SIG-M5 treated with dmso at 0.1 percent for 504 hours (cell line): ENCODE measurements at regions not wholly inside any gene's neighbourhood (a gene's known extent, or its start where the extent isn't known, plus 50 kb on each side); places are given as distances from the start of the nearest gene placed in this dataset.
A peak's percentile ranks its signal among the peaks of the same experiment; 100 is the strongest.
"Not testable (repeated sequence)": the region's sequence is repeated elsewhere in the genome, so short reads cannot be mapped to it uniquely, and the experiment has no call there.

Experiments
- DNase-seq: peaks from one replicate; lab custom pipeline; 2025; ENCODE audit not compliant: unreplicated experiment; lab: John Stamatoyannopoulos, UW

DNA sequence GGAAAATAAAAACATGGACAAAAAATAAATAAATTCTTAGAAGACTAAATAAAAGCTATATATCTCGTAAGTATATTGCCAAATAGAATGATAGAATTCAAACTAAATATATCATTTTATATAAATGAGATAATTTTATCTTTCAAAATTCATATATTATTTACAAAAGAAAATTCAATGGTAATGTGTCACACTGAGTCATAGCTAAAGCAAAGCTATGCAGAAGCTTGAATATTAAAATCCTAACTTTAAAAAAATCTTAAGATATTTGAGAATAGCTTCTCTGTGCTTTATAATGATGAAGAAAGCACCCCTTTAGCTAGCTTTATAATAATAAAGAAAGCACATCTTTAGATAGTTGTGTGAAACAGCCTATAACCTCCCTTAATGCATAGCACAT lies 1010.8 kb downstream of the OTOL1 start:
- DNase-seq, result no peak

DNA sequence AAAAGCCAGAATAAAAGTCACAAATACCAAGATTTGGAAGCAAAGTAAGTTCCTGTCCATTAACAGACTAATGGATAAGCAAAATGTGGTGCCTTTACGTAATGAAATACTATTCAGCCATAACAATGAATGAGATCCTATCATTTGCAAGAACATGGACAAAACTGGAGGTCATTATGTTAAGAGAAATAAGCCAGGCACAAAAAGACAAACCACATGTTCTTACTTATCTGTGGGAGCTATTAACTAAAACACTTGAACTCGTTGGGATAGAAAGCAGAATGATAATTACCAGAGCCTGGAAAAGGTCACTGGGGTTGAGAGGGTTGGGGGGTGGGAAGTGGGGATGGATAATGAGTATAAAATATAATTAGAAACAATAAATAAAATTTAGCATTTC lies 1015.9 kb downstream of the OTOL1 start:
- DNase-seq, result no peak

DNA sequence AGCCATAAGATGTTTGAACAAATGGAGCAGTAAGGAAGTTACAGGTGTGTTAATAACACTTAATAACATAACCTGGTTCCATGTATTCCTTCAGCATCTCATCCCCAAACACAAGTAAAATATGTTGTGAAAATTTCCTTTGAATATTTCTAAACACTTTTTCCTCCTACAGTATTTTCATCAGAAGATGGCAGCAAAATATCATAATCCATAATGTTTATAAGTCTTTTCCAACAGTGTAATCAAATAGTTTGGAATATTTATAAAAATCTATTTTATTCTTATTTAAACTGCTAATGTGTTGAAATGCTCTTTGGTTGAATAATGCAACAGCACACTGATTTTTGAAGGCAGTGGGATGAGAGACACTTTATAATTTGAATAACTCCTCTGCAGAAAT lies 1020.5 kb downstream of the OTOL1 start:
- DNase-seq, result no peak

DNA sequence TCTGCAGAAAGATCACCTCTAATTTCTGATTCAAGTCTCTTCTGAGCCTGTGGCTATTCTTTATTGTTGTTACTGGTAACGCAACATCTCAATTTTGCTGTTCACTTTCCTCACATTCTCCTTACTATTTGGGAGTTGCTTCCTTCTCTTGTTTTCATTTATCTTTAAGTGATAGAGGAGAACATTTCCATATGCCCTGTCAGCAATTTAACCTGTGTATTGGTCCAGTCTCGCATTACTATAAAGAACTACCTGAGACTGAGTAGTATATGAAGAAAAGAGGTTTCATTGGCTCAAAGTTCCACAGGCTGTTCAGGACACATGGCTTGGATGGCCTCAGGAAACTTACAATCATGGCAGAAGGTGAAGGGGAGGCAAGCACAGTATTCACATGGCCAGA lies 1025.1 kb downstream of the OTOL1 start:
- DNase-seq, result no peak

DNA sequence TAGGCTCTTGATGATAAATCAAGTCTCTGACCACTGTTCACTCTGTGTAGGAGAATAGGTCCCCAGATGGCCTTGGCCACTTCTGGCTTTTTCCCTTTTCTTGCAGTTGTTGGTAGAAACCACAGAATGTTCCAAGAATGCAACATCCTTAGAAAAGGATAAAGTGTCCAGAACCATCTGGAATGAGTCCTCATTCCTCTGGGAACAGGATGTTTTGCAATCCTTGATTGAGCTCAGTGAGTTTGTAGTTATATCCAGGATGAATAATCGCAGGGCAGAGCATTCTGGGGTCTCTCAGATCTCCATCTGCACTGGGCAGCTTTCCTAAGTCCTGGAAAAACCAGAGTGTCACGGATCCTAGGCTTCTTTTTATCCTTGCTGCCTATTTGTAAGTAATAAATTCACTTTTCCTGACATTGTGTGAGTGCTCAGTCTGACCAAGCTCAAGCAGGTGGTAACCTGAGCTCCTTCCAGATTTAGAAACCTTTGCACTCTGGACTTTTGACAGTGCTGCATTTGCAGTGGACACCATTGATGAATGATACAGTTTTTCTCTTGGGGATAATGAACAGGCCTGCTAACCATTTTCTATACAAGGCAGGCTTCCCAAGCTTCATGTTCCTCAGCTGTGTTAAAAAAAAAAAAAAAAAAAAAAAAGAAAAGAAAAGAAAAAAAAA lies 1028.6 kb downstream of the OTOL1 start:
- no peak for DNase-seq

DNA sequence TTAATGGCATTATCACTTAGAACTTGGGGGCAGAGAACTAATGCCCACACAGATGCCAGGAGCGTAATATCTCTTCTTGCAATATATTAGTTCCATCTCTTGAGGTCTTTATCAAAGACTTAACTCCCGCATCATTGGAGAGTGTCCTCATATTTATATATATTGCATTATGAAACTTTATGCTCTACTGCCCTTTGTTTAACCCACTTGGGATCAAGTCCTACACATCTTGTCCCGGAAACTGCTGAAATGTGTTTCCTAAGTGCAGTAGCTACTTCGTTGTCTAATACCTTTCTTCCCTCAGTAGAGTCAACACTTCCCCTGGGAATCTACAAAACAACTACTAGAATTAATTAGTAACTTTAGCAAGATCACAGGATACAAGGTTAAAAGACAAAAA lies 1029.2 kb downstream of the OTOL1 start:
- no peak for DNase-seq

DNA sequence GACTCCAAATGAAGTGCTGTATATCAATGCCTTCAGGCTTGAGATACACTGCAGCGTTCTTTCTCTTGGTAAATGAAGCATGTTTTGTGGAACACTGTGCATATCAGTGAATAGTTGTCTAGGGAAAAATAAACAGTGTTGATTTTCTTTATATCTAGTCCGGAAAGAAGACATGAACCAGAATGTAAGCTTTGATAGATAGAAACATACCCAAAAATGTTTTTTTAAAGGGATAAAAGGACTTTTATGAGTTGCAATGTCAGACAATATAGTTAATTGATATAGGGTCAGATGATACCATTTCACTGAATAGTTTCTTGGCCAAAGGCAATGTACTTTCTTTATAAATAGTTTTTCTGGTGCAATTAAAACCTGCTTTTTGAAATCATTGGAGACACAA lies 1037.8 kb downstream of the OTOL1 start:
- DNase-seq, result no peak

DNA sequence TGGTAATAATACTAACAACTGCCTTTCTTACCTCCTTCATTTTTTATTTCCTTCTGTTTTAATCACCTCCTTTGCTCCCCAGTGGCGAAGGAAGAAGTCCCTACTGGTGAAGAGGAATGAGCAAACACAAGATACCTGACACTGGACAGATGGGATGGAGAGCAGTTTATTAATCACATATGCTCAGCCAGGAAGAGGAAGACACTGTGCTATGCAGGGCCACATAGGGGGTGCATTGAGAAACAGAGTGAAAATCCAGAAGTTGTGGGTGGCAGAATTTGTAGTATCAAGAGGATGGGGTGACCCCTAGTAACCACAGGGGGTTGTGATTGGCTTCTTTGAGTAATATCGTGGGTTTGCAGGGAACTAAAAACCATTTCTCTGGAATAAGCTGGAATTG lies 1041.9 kb downstream of the OTOL1 start:
- DNase-seq, result no peak

DNA sequence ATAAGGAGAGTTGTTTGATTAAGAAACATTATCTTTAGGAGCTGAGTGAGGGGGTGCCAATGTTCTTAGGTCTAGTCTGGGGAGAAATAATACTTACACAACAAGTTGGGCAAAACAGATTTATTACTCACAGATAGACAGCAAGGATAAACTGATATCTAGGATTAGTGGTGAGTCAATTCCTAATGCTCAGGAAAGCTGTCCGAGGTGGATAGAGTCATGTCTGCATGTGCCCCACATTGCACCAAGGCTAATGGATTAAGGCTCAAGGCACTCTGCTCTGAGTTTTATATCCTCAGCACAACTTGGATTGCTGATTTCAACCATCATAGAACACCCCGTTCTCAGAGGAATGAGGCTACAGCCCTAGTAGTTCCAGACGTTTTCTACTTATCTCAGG lies 1042.3 kb downstream of the OTOL1 start:
- DNase-seq, result no peak

DNA sequence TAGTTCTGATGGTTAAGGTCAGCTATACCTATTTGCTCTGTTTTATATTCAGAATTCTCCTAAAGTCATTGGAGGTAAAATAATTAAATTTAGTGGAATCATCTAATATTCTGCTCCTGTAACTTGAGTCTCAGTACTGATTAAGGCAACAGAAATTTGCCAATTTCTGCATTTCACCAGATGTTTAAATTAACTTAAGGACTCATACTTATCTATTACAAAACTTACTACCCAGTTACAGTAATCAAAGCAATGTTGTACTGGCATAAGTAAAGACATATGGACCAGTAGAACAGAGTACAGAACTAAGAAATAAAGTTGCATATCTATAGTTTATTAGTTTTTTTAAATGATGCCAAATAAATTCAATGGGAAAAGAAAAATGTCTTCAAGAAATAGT lies 1043.8 kb downstream of the OTOL1 start:
- DNase-seq, result no peak

DNA sequence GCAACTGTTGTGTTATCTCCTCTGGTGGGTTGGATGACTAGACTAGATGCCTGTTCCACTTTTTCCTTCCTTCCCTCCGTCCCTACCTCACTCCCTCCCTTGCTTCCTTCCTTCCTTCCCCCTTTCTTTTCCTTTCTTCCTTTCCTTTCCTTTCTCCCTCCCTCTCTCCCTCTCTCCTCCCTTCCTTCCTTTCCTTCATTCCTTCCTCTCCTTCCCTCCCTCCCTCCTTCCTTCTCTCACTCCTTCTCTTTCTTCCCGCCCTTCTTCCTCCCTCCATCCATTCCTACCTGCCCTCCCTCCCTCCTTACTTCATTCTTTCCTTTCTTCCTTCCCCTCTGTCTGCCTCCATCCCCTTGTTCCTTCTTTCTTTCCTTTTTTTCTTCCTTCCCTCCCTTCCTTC lies 1045.3 kb downstream of the OTOL1 start:
- no peak for DNase-seq

DNA sequence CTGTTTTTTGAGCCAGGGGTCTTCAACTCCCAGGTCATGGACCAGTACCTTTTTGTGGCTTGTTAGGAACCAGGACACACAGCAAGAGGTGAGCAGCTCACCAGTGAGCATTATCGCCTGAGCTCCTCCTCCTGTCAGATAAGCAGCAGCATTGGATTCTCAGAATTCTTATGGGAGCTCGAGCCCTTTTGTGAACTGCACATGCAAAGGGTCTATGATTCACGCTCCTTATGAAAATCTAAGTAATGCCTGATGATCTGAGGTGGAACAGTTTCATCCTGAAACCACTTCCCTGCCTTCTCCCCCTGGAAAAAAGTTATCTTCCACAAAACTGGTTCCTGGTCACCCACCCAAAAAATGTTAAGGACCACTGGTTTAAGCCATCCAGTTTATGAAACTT lies 1047.6 kb downstream of the OTOL1 start:
- no peak for DNase-seq

DNA sequence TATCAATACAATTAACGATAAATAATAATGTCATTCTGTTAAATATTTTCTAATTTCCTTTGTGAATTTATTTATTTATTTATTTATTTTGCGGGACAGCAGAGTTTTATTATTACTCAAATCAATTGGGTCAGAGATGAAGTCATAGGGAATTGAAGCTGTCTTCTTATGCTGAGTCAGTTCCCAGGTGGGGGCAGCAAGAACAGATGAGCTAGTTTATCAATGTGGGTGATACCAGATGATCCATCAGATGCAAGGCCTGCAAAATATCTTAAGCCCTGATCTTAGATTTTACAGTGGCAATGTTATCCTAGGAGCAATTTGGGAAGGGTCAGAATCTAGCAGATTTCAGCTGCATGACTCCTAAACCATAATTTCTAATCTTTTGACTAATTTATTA lies 1050.3 kb downstream of the OTOL1 start:
- no peak for DNase-seq

DNA sequence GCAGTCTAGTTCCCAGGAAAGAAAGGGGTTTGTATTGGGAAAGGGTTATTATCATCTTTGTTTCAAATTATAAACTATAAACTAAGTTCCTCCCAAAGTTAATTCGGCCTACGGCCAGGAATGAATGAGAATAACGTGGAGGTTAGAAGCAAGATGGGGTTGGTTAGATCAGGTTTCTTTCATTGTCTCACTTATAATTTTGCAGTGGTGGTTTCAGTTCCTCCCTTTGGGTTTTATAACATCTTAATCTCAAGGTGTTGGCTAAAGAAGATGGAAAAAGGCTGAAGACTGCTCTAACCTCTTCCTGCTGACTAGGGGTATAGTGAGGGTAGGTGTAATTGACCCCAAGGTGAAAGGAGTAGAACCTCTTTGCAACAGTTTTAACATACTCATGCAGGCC lies 1050.7 kb downstream of the OTOL1 start:
- no peak for DNase-seq

DNA sequence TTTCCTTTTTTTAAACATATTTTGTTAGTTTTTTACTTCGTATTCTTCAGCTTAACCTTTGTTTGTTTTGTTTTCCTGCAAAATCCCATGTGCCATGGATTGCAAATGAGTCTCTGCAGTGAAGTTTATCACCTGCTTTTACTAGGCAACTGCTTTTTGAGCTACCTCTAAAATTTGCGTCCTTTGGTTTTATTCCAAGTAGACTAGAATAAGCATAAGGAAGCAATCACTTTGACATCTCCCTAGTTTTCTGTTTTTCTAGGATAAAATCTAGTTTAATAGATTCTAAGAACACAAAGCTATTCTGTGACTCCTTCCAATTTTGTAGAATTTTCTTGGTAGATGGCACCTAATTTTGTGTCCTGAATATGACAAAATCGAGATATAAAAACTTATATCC lies 1059.2 kb downstream of the OTOL1 start:
- DNase-seq, result no peak

DNA sequence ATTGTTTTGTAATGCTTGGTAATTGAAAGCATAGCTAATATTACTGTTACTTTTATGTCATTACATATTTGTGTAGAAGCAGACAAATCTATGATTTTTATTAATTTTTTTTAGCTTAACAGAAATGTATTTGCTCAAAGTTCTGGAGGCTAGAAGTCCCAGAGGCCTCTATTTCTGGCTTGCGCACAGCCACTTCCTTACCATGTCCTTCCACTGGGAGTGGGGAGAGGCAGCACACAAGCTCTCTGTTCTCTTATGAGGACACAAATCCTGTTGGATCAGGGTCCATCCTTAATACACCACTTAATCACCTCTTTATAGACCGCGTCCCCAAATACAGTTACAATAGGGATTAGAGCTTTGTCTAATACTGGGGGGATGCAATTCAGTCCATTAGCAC lies 1061.4 kb downstream of the OTOL1 start:
- DNase-seq, result no peak

DNA sequence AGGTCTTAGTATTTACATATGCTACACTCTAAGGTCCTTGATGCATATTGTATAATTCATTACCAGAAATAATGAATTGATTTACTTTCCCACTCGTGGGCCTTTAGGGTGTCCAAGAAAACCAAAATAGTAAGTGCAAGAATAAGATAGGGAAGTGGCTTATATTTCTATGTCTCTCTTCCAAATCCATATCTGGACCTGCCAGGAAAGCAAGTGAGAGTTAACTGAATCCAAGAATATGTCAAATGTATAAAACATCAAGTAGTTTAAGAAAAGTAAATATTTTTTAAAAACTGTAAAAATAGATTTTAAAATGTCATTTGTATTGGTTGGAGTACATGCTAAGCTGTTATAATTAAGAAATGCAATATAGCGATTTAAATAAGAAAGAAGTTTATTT lies 1072.1 kb downstream of the OTOL1 start:
- no peak for DNase-seq

DNA sequence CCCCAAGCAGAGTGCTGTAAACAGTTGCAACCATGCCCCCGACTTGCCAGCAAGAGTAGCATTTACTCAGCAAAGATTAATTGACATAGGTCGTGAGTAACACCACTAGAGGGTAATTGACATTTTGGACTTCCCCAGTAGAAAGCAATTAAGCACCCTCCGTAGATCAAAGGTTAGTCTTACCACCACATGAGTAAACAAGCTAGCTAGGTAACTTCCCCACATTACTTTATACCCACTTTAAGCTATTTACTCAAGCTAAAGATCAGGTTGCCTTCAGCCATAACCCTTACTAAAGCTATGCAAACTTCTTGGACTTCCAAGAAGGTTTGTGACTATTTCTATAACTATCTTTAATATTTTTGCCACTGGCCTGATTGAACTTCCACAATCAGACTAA lies 1072.7 kb downstream of the OTOL1 start:
- peak; percentile 10 for DNase-seq

DNA sequence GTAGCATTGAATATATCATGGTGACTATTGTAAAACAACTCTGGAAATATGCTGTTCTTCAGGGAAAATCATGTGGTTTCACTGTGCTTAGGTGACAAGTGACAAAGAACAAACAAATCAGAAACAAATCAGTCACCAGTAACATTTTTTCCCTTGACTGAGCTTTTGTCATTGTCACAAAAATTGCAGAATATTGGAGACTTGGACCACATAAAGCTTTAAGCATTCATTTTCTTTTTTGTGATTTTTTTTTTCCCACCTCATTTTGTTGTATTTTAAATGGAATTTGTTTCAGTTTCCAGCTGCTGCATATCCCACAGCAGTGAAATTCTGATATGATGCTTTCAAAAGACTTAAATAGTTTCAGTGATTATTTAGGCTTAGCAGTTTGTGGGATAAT lies 1088.4 kb downstream of the OTOL1 start:
- no peak for DNase-seq

DNA sequence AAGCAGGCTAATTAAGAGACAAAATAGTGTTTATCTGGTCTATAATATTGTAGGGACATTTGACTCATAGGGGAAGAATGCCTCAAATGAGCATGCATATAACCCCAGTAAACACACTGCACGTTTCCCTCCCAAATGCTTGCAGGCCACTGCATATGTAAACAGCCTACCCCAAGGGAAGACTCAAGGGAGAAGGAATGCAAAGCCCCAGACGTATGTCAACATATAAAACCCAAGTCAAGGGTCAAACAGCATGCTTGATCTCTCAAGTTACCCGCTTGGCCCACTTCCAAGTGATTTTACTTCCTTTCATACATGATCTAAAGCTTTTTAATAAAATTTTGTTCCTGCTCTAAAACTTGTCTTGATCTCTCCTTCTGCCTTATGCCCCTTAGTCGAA lies 1090.0 kb downstream of the OTOL1 start:
- DNase-seq, result no peak

DNA sequence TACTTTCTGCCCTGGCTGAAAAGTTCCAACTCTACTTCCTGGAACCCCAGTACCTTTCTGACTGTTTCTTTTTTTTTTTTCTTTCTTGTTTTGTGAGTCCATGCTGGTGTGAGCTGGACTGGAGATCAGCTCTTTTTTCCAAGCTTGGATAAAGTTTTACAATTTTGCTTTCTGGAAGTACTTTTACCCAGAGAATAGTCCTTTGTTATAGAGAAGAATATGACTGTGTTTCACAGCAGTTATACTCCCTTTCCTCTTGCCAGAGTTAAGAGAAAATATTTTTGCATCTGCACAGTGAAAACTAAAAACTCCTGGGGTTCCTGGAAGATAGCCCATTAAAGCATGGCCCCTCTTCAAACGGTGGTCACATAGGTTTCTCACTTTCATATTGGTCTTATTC lies 1100.6 kb downstream of the OTOL1 start:
- no peak for DNase-seq

DNA sequence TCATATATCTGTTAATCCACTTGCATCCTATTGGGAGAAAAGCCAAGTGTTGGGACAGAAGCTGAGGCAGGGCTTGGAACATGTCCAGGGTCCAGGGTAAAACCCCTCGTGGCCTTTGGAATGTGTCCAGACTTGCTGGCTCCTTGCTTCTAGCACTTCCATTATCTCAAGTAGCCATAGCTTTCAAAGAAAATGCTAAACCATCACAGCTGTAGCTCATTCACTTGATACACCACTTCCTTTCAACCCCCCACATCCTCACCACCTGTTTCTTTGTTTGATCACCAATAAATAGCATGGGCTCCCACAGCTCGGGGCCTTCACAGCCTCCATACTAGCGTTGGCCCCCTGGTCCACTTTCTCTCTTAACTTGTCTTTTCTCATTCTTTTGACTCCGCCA lies 1101.9 kb downstream of the OTOL1 start:
- DNase-seq, result not testable (repeated sequence)

DNA sequence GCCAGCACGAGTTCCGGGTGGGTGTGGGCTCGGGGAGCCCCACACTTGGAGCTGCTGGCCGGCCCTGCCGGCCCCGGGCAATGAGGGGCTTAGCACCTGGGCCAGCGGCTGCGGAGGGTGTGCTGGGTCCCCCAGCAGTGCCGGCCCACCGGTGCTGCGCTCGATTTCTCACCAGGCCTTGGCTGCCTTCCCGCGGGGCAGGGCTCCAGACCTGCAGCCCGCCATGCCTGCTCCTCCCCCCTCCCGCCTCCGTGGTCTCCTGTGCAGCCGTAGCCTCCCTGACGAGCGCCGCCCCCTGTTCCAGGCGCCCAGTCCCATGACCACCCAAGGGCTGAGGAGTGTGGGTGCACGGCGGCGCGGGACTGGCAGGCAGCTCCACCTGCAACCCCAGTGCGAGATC lies 1103.1 kb downstream of the OTOL1 start:
- DNase-seq, result not testable (repeated sequence)
